Pancreas (tissue), 10 donors: ENCODE measurements at regions not wholly inside any gene's neighbourhood (a gene's known extent, or its start where the extent isn't known, plus 50 kb on each side); places are given as distances from the start of the nearest gene placed in this dataset.

Source experiments
- ATAC-seq, 4 donors: fragments of 200-7000 bp; cut with Tn5 transposase; one replicate each; pipeline versions ENCODE4 v1.8.0 to v1.9.1; 2020; ENCODE audit warnings: mild to moderate bottlenecking in 4 of 4, moderate library complexity in 4 of 4
- DNase-seq, 6 donors: peaks; one replicate each; pipeline ENCODE4 v3.0.0-alpha.2; 2020
- FAIRE-seq: peaks from 2 replicates; lab custom pipeline; 2012; peaks lifted over from hg19 to GRCh38; lab: Jason Lieb, UNC
- H3K27ac ChIP-seq, 4 donors: fragments of 200-600 bp; sonication (generic); 1 replicate in 3 of 4; 2 replicates in 1 of 4; pipeline versions ENCODE4 v1.5.0 to v1.8.0; 2020
- H3K27me3 ChIP-seq, 4 donors: fragments of 200-600 bp; one replicate each; pipeline ENCODE4 v1.8.0; 2021
- H3K36me3 ChIP-seq, 3 donors: fragments of 200-600 bp; sonication (generic) in 1 of 3; one replicate each; pipeline versions ENCODE4 v1.5.0 to v1.8.0; 2020 to 2021
- H3K4me1 ChIP-seq, 3 donors: fragments of 200-600 bp; one replicate each; pipeline ENCODE4 v1.8.0; 2021
- H3K4me3 ChIP-seq, 4 donors: fragments of 200-600 bp; sonication (generic) in 2 of 4; one replicate each; pipeline versions ENCODE4 v1.5.0 to v1.8.0; 2020 to 2021
- H3K9me3 ChIP-seq, 4 donors: fragments of 200-600 bp; one replicate each; pipeline ENCODE4 v1.8.0; 2021
- CTCF ChIP-seq, 4 donors: fragments of 200-600 bp; sonication (generic) in 3 of 4; IDR thresholded peaks; one replicate each; pipeline versions ENCODE4 v1.5.0 to v1.8.0; 2021; ENCODE audit warnings: antibody characterized with exemption in 4 of 4
- WGBS, 2 donors: extraction: QIAGEN DNeasy Blood & Tissue Kit; methylation state at CpG; one replicate each; pipeline ENCODE4 v1.1.7; 2013; 5-methylcytosine and 5-hydroxymethylcytosine counted together
- intact Hi-C, 3 donors: fragments of 100-400 bp; cut with DNase I; formaldehyde crosslinking; loops; one replicate each; pipeline versions ENCODE4 v1.11.1 to v1.14.2; 2022
- donor health status: healthy with polysubstance abuse.
- donor health status: DM: no; HTN: no; CAD: no; lungs with moderate emphysema.
- donor health status: DM: no; HTN: no; CAD: no.
- donor health status: control.
- donor health status: control.
- donor health status: Bipolar disorder and iron deficiency.
- donor health status: DM: yes; HTN: yes; CAD: no.
- donor health status: DM: no; HTN: no; CAD: no.
- donor health status: DM: no; HTN: no; CAD: no.
- donor health status: DM: yes; HTN: yes; CAD: no.

- H3K27ac ChIP-seq: no peak overlapping the region
- no peaks in the 10 kb centered on the region for H3K4me1 ChIP-seq
- DNase-seq: no peak
- no peak overlapping the region for H3K4me3 ChIP-seq
- intact Hi-C loops: no loop called here
- no peak for ATAC-seq
- no peak for FAIRE-seq
- no peak for TF ChIP-seq CTCF (IDR thresholded peaks at IDR 0.05)
- no peaks in the 10 kb centered on the region for H3K27me3 ChIP-seq
- 72 to 78% methylated on average over 5 of the region's 5 CpGs for WGBS, 2 donors
- no peaks in the 10 kb centered on the region for H3K9me3 ChIP-seq
- H3K36me3 ChIP-seq: no peaks in the 10 kb centered on the region
Observed at GRCh38 chr4:4766564-4766963, 92.9 kb upstream of the MSX1 start.

- H3K4me1 ChIP-seq: no peaks in the 10 kb centered on the region
- H3K27me3 ChIP-seq: no peaks in the 10 kb centered on the region
- H3K9me3 ChIP-seq: no peaks in the 10 kb centered on the region
- intact Hi-C loops: no loop called here
- H3K4me3 ChIP-seq: no peak overlapping the region
- H3K27ac ChIP-seq: no peak overlapping the region
- FAIRE-seq: no peak
- DNase-seq: no peak
- no peaks in the 10 kb centered on the region for H3K36me3 ChIP-seq
- no peak for ATAC-seq
- 70 to 77% methylated on average over 9 of the region's 9 CpGs for WGBS, 2 donors
- TF ChIP-seq CTCF (IDR thresholded peaks at IDR 0.05): no peak
Observed at GRCh38 chr4:4765811-4766210, 93.7 kb upstream of the MSX1 start.

GRCh38 chr4:4764558-4764905 lies 94.9 kb upstream of the MSX1 start:
- FAIRE-seq: no peak
- WGBS, 2 donors: 92 to 94% methylated on average over 10 of the region's 10 CpGs

GRCh38 chr4:4763822-4764557 lies 95.5 kb upstream of the MSX1 start:
- H3K4me1 ChIP-seq: no peaks in the 10 kb centered on the region
- no peaks in the 10 kb centered on the region for H3K9me3 ChIP-seq
- WGBS, 2 donors: 71 to 75% methylated on average over 14 of the region's 14 CpGs
- TF ChIP-seq CTCF (IDR thresholded peaks at IDR 0.05): no peak
- no peak overlapping the region for H3K4me3 ChIP-seq
- FAIRE-seq (no peak), DNase-seq (no peak), ATAC-seq (no peak)
- no peaks in the 10 kb centered on the region for H3K36me3 ChIP-seq
- H3K27me3 ChIP-seq: no peaks in the 10 kb centered on the region
- no peak overlapping the region for H3K27ac ChIP-seq
- intact Hi-C loops: no loop called here

More at GRCh38 chr4:4764558-4764905, 94.9 kb upstream of the MSX1 start:
- no peaks in the 10 kb centered on the region for H3K4me1 ChIP-seq
- no peak for ATAC-seq
- no peak for TF ChIP-seq CTCF (IDR thresholded peaks at IDR 0.05)
- intact Hi-C loops: no loop called here
- H3K36me3 ChIP-seq: no peaks in the 10 kb centered on the region
- no peak for DNase-seq
- H3K4me3 ChIP-seq: no peak overlapping the region
- no peaks in the 10 kb centered on the region for H3K27me3 ChIP-seq
- no peaks in the 10 kb centered on the region for H3K9me3 ChIP-seq
- H3K27ac ChIP-seq: no peak overlapping the region
